Common myeloid progenitor, CD34-positive (primary cell): ENCODE measurements at regions not wholly inside any gene's neighbourhood (a gene's known extent, or its start where the extent isn't known, plus 50 kb on each side); places are given as distances from the start of the nearest gene placed in this dataset.

Experiments
- CTCF ChIA-PET: fragments of 350-600 bp; sonication (Branson Sonifier 250); formaldehyde crosslinking; loops from one replicate; lab custom pipeline; 2021; ENCODE audit warnings: antibody characterized with exemption; lab: Charles Lee
- POLR2A ChIA-PET: fragments of 350-600 bp; sonication (Branson Sonifier 250); formaldehyde crosslinking; loops from one replicate; lab custom pipeline; 2021; ENCODE audit warnings: antibody characterized with exemption; lab: Charles Lee
- DNase-seq, 3 donors: peaks; one replicate each; pipeline versions ENCODE4 v3.0.0 to v3.0.0-alpha.2; 2013
- H3K27ac ChIP-seq, 2 experiments: 1 replicate in 1 of 2; 2 replicates in 1 of 2; pipeline ENCODE4 v1.7.0; 2013; ENCODE audit warnings: inconsistent platforms in 2 of 2, low read length in 2 of 2, mild to moderate bottlenecking in 2 of 2, low read depth in 1 of 2, moderate library complexity in 1 of 2; ENCODE audit not compliant: severe bottlenecking in 2 of 2, insufficient read depth in 1 of 2, poor library complexity in 1 of 2
- H3K27me3 ChIP-seq, 5 experiments: replicated peaks in 2 of 5; 1 replicate in 3 of 5; 2 replicates in 2 of 5; pipeline versions ENCODE4 v1.6.1 to v1.7.0; 2013; ENCODE audit warnings: low read length in 4 of 5, mild to moderate bottlenecking in 2 of 5, moderate library complexity in 2 of 5, inconsistent platforms in 1 of 5; ENCODE audit not compliant: insufficient read depth in 5 of 5, control insufficient read depth in 4 of 5
- H3K36me3 ChIP-seq, 4 experiments: 1 replicate in 2 of 4; 2 replicates in 2 of 4; pipeline versions ENCODE4 v1.6.1 to v1.7.0; 2013; ENCODE audit warnings: low read length in 3 of 4, control low read depth in 1 of 4, mild to moderate bottlenecking in 1 of 4; ENCODE audit not compliant: control insufficient read depth in 4 of 4, insufficient read depth in 4 of 4
- H3K4me1 ChIP-seq, 4 experiments: 1 replicate in 3 of 4; 2 replicates in 1 of 4; pipeline versions ENCODE4 v1.6.1 to v1.7.1; 2013; ENCODE audit warnings: low read length in 3 of 4, mild to moderate bottlenecking in 3 of 4, control low read depth in 1 of 4, inconsistent platforms in 1 of 4, moderate library complexity in 1 of 4; ENCODE audit not compliant: control insufficient read depth in 4 of 4, insufficient read depth in 4 of 4; ENCODE audit errors: control extremely low read depth in 1 of 4
- H3K4me3 ChIP-seq, 7 experiments: 1 replicate in 4 of 7; 2 replicates in 3 of 7; pipeline versions ENCODE4 v1.5.1 to v1.7.0; 2013; ENCODE audit warnings: mild to moderate bottlenecking in 7 of 7, low read length in 6 of 7, moderate library complexity in 6 of 7, inconsistent platforms in 2 of 7, low read depth in 2 of 7, control low read depth in 1 of 7; ENCODE audit not compliant: insufficient read depth in 4 of 7, control insufficient read depth in 1 of 7; ENCODE audit errors: extremely low read depth in 1 of 7
- H3K9me3 ChIP-seq, 5 experiments: 1 replicate in 4 of 5; 2 replicates in 1 of 5; pipeline versions ENCODE4 v1.6.1 to v1.7.1; 2013; ENCODE audit warnings: low read length in 4 of 5, mild to moderate bottlenecking in 2 of 5, inconsistent platforms in 1 of 5, low read depth in 1 of 5, moderate library complexity in 1 of 5; ENCODE audit not compliant: control insufficient read depth in 4 of 5, insufficient read depth in 2 of 5; ENCODE audit errors: control extremely low read depth in 1 of 5
- WGBS: methylation state at CpG from one replicate; pipeline ENCODE4 v1.1.5; 2013; ENCODE audit not compliant: insufficient coverage; 5-methylcytosine and 5-hydroxymethylcytosine counted together

DNA sequence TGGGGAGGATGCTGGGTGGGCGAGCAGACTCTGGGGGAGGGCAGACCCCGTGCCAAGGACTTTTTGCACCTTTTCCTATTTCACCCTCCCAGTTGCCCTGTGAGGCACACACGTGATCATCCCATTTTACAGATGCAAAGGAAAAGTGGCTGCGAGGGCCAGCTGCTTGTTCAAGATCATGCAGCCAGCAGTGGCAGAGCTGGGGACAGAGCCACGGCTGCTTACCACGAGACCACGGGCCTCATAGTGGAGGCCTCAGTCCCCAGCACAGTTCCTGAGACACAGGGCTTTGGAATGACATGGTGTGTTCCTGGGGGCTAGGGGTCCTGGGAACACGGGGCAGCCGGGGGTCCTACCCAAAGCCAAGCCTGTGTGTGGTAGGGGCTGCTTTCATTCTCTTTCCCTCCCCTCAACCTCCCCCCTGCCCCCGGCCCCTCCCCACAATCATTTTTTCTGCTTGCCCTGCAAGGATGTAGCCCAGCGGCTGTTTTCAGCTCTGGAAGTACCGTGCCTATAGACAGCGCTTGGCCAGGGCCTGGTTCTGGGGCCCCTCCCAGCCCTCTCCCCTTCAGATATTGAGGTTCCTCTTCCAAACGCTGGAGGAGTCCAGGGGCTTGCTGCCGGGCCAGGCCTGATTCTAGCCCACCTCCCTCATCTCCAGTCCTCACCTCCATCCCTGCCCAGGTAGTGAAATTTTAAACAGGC is 58.5 kb upstream of the IER5L start:
- peaks cover 0 to 6% (median 0%) of the 10 kb centered on the region in 5 experiments for H3K9me3 ChIP-seq
- no peaks in the 10 kb centered on the region for H3K27me3 ChIP-seq
- peak overlapping the region in 3 of 7 experiments; percentile 19 to 55 (median 32) for H3K4me3 ChIP-seq
- H3K4me1 ChIP-seq = peaks cover 0 to 26% (median 12%) of the 10 kb centered on the region in 4 experiments
- WGBS = 70% methylated on average over 11 of the region's 15 CpGs
- H3K36me3 ChIP-seq = no peaks in the 10 kb centered on the region
- POLR2A ChIA-PET = no interaction called here
- CTCF ChIA-PET = no interaction called here
- DNase-seq = peak in 2 of 3 donors; percentile 34 to 48
- peak overlapping the region in 1 of 2 experiments; percentile 34 for H3K27ac ChIP-seq

DNA sequence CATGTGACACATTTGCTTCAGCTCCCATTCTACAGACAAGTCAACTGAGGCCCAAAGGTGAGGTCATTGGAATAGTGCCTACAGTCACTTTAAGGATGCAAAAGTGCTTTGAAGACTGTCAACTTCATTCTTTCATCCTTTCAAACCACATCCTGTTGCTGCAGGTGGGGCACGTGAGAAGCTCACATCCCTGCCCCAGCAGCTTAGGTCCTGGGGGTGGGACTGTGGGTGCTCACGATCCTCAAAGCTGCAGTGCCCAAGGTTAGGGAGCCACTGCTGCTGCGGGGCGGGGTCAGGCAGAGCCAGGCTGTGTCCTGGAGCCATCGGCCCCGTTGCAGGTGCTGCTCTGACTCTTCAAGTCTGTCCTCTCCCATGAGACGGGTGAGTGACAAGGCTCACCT is 57.9 kb upstream of the IER5L start:
- peaks cover 0 to 26% (median 12%) of the 10 kb centered on the region in 4 experiments for H3K4me1 ChIP-seq
- WGBS = 64% methylated on average over 6 of the region's 7 CpGs
- CTCF ChIA-PET = no interaction called here

GRCh38 chr9:129235041-129235930 is 57.2 kb upstream of the IER5L start:
- H3K4me3 ChIP-seq = no peak overlapping the region
- CTCF ChIA-PET = no interaction called here
- H3K36me3 ChIP-seq = no peaks in the 10 kb centered on the region
- WGBS = over 99% methylated on average over 13 of the region's 18 CpGs
- peaks cover 0 to 22% (median 12%) of the 10 kb centered on the region in 4 experiments for H3K4me1 ChIP-seq
- no peak overlapping the region for H3K27ac ChIP-seq
- peaks cover 0 to 6% (median 0%) of the 10 kb centered on the region in 5 experiments for H3K9me3 ChIP-seq
- no peak for DNase-seq
- H3K27me3 ChIP-seq = no peaks in the 10 kb centered on the region
- POLR2A ChIA-PET = no interaction called here

More for the DNA sequence above, 57.9 kb upstream of the IER5L start:
- H3K27me3 ChIP-seq = no peaks in the 10 kb centered on the region
- no peak for DNase-seq
- no peaks in the 10 kb centered on the region for H3K36me3 ChIP-seq
- H3K4me3 ChIP-seq = no peak overlapping the region
- POLR2A ChIA-PET = no interaction called here
- peaks cover 0 to 6% (median 0%) of the 10 kb centered on the region in 5 experiments for H3K9me3 ChIP-seq
- no peak overlapping the region for H3K27ac ChIP-seq

DNA sequence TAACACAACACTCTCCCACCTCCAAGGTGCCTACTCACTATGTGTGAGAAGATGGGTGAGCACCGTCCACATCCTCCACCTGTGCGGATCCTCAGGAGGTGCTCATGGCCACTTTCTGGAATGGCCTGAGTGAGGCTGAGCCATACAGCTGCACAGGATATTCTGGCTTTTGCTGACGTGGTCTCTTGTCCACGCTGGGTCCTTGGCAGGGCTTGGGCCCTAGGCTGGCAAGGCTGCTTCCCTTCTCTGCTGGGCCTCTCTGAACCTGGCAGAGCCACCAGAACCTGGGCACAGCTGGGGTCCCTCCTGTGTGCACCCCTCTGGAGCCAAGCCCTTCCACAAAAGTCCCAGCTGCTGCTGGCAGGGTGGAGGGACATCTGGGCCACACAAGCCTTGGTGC is 56.4 kb upstream of the IER5L start:
- no peak overlapping the region for H3K4me3 ChIP-seq
- ChIA-PET POLR2A (no interaction called here), CTCF (no interaction called here)
- DNase-seq = no peak
- H3K27me3 ChIP-seq = no peaks in the 10 kb centered on the region
- no peaks in the 10 kb centered on the region for H3K36me3 ChIP-seq
- H3K4me1 ChIP-seq = peaks cover 0 to 21% (median 12%) of the 10 kb centered on the region in 4 experiments
- no peak overlapping the region for H3K27ac ChIP-seq
- WGBS = 77% methylated on average over 4 of the region's 4 CpGs
- H3K9me3 ChIP-seq = peaks cover 0 to 6% (median 0%) of the 10 kb centered on the region in 5 experiments

GRCh38 chr9:129232839-129233591 is 55.0 kb upstream of the IER5L start:
- POLR2A ChIA-PET = interaction anchor here (0.6 kb wide), 2 partner anchors 18 to 22 kb away, joined by 3 to 5 read pairs; no protein-coding TSS in a partner anchor

DNA sequence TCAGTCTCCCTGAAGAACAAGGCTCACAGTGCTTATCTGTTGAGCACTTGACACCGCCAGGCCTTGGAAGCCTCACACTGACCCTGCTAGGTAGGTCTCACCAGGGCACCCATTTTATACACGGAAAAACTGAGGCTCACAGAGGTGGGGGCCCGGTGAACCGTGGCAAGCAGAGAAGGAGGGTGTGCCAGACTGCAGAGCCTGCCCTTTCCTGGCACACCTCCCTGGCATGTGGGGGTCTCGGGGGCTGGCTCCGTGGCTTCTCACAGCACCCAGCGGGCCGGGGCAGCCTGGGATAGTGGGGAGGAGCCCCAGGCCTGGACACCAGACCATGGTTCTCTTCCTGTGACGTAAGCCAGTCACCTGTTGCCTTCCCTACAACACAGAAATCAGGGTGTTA is 53.7 kb upstream of the IER5L start:
- no peak overlapping the region for H3K4me3 ChIP-seq
- WGBS = 91% methylated on average over 9 of the region's 9 CpGs
- H3K4me1 ChIP-seq = peaks cover 0 to 10% (median 3%) of the 10 kb centered on the region in 4 experiments
- POLR2A ChIA-PET = no interaction called here
- no peaks in the 10 kb centered on the region for H3K27me3 ChIP-seq
- peaks cover 0 to 6% (median 0%) of the 10 kb centered on the region in 5 experiments for H3K9me3 ChIP-seq
- H3K27ac ChIP-seq = no peak overlapping the region
- DNase-seq = no peak
- CTCF ChIA-PET = no interaction called here
- no peaks in the 10 kb centered on the region for H3K36me3 ChIP-seq

More at GRCh38 chr9:129232839-129233591, 55.0 kb upstream of the IER5L start:
- DNase-seq = no peak
- H3K4me1 ChIP-seq = peaks cover 0 to 21% (median 12%) of the 10 kb centered on the region in 4 experiments
- 90% methylated on average over 1 of the region's 1 CpG for WGBS
- H3K4me3 ChIP-seq = no peak overlapping the region
- peaks cover 0 to 6% (median 0%) of the 10 kb centered on the region in 5 experiments for H3K9me3 ChIP-seq
- no peak overlapping the region for H3K27ac ChIP-seq
- H3K27me3 ChIP-seq = no peaks in the 10 kb centered on the region
- H3K36me3 ChIP-seq = no peaks in the 10 kb centered on the region
- CTCF ChIA-PET = no interaction called here
